ENCODE measurements at regions not wholly inside any gene's neighbourhood (a gene's known extent, or its start where the extent isn't known, plus 50 kb on each side); places are given as distances from the start of the nearest gene placed in this dataset.
A peak's percentile ranks its signal among the peaks of the same experiment; 100 is the strongest.

GRCh38 chr2:16008331-16008850 is 68.0 kb downstream of the MYCN start:
- no peak for DNase-seq

DNA sequence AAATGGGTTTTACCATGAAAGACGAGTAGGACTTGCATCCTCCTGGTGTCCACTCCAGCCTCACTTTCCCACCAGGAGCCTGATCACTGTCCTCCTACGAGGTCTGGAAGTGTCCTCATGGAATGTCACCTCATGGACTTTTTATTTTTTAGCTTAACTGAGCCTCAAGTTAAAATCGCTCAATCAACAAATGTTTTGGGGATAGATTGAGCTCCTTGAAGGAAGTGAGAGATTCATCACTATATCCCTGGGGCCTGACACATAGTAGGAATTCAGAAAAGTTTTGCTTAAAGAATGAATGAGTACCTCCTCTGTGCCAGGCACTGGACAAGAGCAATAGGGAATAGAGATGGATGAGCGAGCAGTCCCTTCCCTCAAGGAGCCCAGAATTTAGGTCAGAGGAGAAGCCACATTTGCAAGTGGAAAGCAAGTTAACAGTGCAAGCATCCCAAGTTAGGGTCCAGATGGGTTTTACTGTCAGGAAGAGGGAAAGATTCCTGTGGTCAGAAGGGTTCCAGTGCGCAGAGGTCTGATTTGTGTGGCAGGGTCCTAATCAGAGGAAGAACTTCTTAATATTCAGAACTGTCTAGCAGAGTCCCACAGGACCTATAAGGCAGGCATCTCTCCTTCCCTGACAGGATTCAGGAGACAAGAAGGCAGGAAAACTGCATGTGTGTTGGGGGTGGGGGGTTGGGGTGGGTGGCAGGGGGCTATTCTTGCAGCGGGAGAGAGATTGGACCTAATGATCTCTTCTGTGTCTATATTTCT is 67.0 kb downstream of the MYCN start:
- DNase-seq, result no peak

DNA sequence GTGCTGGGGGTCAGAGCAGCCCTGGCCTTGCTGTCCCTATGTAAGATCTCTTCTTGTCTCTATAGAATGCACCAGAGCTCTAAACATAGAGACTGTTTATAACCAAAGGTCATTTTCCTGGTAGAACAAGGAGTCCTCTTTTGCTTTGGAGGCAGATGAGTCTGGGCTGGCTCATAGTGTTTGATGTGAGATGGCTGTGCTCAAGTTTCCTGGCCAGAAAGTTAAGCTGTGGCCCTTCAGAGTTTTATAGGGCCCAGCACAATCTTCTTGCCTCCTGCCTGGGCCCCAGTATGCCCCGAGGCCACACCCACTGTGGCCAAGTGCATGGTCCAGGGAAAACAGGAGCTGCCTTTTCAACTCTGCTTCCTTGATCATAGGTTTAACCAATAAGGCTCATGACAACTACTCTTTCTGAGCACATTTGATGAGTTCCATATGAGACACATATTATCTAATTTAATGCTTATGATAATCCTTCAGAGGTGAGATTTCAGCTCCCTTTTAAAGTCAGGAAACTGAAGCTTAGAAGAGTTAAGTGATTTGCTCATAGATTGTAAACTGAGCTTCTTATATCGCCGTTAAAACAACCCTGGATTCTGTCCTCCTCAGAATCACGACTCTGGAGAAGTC is 66.3 kb downstream of the MYCN start:
- DNase-seq, result peak; percentile 38

DNA sequence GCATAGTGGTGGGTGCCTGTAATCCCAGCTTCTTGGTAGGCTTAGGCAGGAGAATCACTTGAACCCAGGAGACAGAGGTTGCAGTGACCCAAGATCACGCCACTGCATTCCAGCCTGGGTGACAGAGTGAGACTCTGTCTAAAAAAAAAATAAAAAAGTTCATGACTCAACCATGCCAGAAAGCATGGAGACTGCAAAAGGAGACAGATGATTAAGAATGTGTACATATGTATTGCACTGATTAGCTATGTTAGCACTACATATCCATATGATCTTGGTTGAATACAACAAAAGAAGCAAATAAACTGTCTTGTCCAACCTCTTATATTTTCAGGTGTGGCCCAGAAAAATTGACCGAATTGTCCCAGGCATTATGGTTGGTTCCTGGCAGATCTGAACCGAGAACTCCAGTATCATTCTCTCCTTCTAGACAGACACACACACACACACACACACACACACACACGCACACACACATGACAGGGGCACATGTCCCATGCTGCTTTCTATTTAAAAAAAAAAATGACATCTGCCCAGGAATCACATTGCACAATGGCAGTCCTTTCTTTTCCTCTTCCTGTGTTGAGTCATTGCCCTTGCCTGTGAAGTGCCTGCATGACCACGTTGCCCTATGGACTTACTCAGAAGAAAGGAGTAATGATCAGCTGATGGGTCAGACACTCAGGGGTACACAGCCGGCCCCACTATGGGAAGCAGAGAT is 65.6 kb downstream of the MYCN start:
- peak; percentile 71 for DNase-seq

- no peak for DNase-seq
Observed at GRCh38 chr2:16005389-16005788, 65.0 kb downstream of the MYCN start.

GRCh38 chr2:16003809-16004208 is 63.5 kb downstream of the MYCN start:
- no peak for DNase-seq

DNA sequence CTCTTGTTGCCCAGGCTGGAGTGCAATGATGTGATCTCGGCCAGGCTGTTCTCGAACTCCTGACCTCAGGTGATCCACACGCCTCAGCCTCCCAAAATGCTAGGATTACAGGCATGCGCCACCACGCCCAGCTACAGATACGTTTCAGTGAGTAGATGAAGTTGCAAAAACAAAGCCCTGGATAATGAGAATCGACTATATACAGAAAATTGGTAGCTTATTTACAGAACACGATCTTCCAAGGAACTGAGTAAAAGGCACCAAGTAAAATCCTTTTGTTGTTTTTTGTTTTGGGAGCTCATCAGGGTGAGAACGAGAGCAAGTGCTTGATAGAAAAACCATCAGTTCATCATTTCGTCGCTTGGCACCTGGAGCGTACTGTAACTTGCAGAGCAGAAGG is 62.8 kb downstream of the MYCN start:
- no peak for DNase-seq

DNA sequence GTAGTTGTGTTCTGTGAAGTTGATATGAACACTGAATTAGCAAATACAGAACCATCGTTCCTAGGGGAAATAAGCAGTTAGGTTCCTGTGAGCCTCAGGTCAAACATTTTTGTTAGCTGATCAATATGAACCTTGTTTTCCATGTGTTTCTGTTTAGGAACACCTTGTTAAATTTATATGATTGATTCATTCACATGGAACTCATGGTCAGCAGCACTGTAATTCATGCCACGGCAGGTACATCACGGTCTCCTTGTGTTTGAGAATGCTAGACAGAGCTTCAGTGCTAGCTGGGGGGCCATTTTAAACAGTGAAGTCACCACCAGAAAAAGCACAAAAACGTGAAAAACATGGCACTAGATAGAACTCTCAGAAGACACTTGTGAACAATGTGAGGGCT is 62.2 kb downstream of the MYCN start:
- no peak for DNase-seq

GRCh38 chr2:16002144-16002543 is 61.8 kb downstream of the MYCN start:
- DNase-seq, result no peak

GRCh38 chr2:16000642-16001041 is 60.3 kb downstream of the MYCN start:
- peak; percentile 39 for DNase-seq

GRCh38 chr2:15999596-16000469 is 59.5 kb downstream of the MYCN start:
- no peak for DNase-seq

DNA sequence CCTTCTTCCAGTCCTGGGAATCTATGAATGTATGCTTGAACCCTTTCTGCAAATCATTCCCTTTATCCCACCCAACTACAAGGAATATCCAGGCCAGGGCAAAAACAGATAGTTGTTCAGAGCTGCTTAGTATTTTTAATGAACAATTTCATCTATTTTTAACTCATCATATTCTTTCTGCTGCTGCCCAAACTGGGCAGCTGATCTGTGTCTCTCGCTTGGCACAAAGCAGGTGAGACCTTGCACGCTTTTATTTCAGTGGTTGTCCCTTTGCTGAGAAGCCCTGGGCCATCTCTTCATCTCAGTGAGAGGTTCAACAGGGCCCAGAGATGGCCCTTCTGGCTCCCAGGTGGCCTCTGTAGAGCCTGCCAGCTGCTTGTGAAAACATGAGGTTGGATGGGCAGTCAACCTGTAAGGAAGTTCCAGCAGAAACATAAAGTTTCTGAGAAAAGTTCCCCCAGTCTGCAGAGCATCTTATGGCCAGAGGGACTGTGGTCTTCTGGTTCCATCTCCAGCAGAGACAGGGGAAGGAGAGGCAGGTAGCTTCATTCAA is 57.5 kb downstream of the MYCN start:
- no peak for DNase-seq

DNA sequence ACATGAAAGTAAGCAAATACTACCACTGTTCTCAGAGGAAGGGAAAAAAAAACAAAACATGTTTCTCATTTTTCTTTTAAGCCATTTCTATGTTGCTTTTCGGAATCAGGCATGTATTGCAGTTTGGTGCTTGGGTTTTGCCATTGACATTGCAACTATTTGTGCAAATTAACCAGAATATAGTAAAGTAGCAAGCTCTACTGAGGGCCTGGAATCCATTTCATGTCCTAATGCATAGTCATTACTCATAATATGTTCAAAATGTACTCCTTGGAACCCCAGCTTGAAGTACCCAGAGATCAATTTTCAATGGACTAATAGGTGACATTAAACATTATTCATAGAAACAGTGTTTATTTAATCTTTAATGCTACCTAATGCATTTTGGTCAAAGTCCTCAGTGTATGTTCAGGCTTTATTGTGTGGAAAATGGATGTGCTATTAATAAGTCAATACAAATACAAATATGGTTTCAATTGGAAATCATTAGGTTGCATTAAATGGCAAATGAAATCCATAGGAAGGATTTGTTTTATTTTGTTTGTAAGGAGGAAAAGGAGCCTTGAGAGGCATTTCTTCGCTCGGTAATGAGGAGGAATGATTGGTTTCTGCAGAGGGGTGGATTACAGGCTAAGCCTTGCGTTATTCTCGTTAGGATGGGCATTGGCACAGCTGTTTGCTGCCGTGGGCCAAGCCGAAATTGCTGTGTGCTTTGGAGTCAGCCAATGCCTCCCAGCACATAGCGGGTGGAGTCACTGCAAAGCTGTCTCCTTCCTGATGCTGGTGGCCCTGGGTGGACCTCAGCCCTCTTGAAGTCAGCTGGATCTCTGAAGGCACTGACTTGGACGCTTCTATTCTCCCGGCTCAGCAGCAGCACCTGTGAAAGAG is 56.4 kb downstream of the MYCN start:
- no peak for DNase-seq
